ENCODE measurements at regions not wholly inside any gene's neighbourhood (a gene's known extent, or its start where the extent isn't known, plus 50 kb on each side); places are given as distances from the start of the nearest gene placed in this dataset.

DNA sequence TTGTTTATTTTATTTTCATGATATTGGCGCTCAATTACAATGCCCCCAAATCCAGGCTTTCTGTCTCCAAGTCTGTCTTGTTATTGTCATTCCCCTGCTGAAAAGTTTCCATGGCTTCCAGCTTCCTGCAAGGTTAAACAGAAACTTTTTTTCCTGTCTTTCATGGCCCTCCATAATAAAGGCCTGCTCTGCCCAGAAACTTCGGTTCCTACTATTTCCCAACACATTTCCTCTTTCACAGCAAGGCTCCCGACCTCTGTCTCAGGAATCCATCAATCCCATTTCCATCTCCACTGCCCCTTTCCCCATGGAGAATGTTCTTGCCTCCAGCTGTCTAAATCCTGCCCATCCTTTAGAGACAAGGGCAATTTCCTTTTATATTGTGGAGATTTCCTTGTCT lies 365.2 kb upstream of the JARID2 start:
- TF ChIP-seq CTCF (IDR thresholded peaks at IDR 0.05), result no peak
- no peak for TF ChIP-seq POLR2A (IDR thresholded peaks at IDR 0.05)
